WTC11 (cell line): ENCODE measurements at regions not wholly inside any gene's neighbourhood (a gene's known extent, or its start where the extent isn't known, plus 50 kb on each side); places are given as distances from the start of the nearest gene placed in this dataset.

Source experiments
- ATAC-seq: fragments of 200-7000 bp; cut with Tn5 transposase; 2 replicates; pipeline ENCODE4 v1.10.0; 2021; ENCODE audit warnings: mild to moderate bottlenecking, moderate library complexity
- CTCF ChIA-PET: fragments of 300-600 bp; sonication (Branson Sonifier 250); formaldehyde crosslinking; loops from one replicate; lab custom pipeline; 2021; ENCODE audit warnings: antibody characterized with exemption; lab: Charles Lee
- POLR2A ChIA-PET: fragments of 350-600 bp; sonication (Branson Sonifier 250); formaldehyde crosslinking; loops from one replicate; lab custom pipeline; 2021; ENCODE audit warnings: antibody characterized with exemption; lab: Charles Lee
- DNase-seq: peaks from one replicate; pipeline ENCODE4 v3.0.0; 2021; ENCODE audit warnings: low spot score
- H3K27ac Mint-ChIP-seq: 2 replicates; pipeline ENCODE4 v1.8.0; 2021; ENCODE audit warnings: mixed read lengths
- H3K27me3 Mint-ChIP-seq: 2 replicates; pipeline ENCODE4 v1.8.0; 2021; ENCODE audit warnings: low read depth, mild to moderate bottlenecking, moderate library complexity, mixed read lengths
- H3K36me3 Mint-ChIP-seq: 2 replicates; pipeline ENCODE4 v1.8.0; 2021; ENCODE audit warnings: mixed read lengths
- H3K4me1 Mint-ChIP-seq: 2 replicates; pipeline ENCODE4 v1.8.0; 2022; ENCODE audit warnings: mixed read lengths
- H3K4me3 Mint-ChIP-seq: 2 replicates; pipeline ENCODE4 v1.8.0; 2021; ENCODE audit warnings: mild to moderate bottlenecking, moderate library complexity, mixed read lengths
- H3K9me3 Mint-ChIP-seq: 2 replicates; pipeline ENCODE4 v1.8.0; 2021; ENCODE audit warnings: mixed read lengths
- AFF4 ChIP-seq: sonication (generic); formaldehyde crosslinking; IDR thresholded peaks from 2 replicates; pipeline ENCODE4 v1.8.1; 2023; ENCODE audit warnings: mild to moderate bottlenecking, missing genetic modification reagents, borderline replicate concordance
- ATF3 ChIP-seq: sonication (generic); formaldehyde crosslinking; conservative IDR thresholded peaks from 2 replicates; pipeline ENCODE4 v1.8.1; 2022; ENCODE audit warnings: mild to moderate bottlenecking, missing genetic modification reagents
- ATF6 ChIP-seq: sonication (generic); formaldehyde crosslinking; IDR thresholded peaks from 2 replicates; pipeline ENCODE4 v1.8.1; 2023; ENCODE audit warnings: mild to moderate bottlenecking, missing genetic modification reagents
- CBFB ChIP-seq: sonication (generic); formaldehyde crosslinking; IDR thresholded peaks from 2 replicates; pipeline ENCODE4 v1.8.1; 2022; ENCODE audit warnings: mild to moderate bottlenecking, low read depth, missing genetic modification reagents
- CREM ChIP-seq: sonication (generic); formaldehyde crosslinking; IDR thresholded peaks from 2 replicates; pipeline ENCODE4 v1.8.1; 2022; ENCODE audit warnings: mild to moderate bottlenecking, missing genetic modification reagents, moderate library complexity
- FOXK1 ChIP-seq: sonication (generic); formaldehyde crosslinking; IDR thresholded peaks from 2 replicates; pipeline ENCODE4 v1.8.0; 2022; ENCODE audit warnings: mild to moderate bottlenecking, moderate library complexity, missing genetic modification reagents
- GTF2I ChIP-seq: fragments of 250-450 bp; sonication (Bioruptor Pico); conservative IDR thresholded peaks from 2 replicates; pipeline ENCODE4 v1.4.0; 2021; ENCODE audit warnings: mild to moderate bottlenecking
- NR2C2 ChIP-seq: sonication (generic); formaldehyde crosslinking; IDR thresholded peaks from 2 replicates; pipeline ENCODE4 v1.8.0; 2022; ENCODE audit warnings: mild to moderate bottlenecking, missing genetic modification reagents
- USF1 ChIP-seq: sonication (generic); formaldehyde crosslinking; IDR thresholded peaks from 2 replicates; pipeline ENCODE4 v1.8.0; 2022; ENCODE audit warnings: mild to moderate bottlenecking, missing genetic modification reagents
- ZNF232 ChIP-seq: sonication (generic); formaldehyde crosslinking; IDR thresholded peaks from 2 replicates; pipeline ENCODE4 v1.8.0; 2022; ENCODE audit warnings: mild to moderate bottlenecking, missing genetic modification reagents
- ZNF396 ChIP-seq: fragments of 250-450 bp; sonication (Bioruptor Pico); IDR thresholded peaks from 2 replicates; pipeline ENCODE4 v1.8.0; 2021; ENCODE audit warnings: mild to moderate bottlenecking, moderate library complexity, borderline replicate concordance
- ZNF416 ChIP-seq: fragments of 250-450 bp; sonication (Bioruptor Pico); IDR thresholded peaks from 2 replicates; pipeline ENCODE4 v1.9.0; 2021; ENCODE audit warnings: mild to moderate bottlenecking, inconsistent platforms
- TF ChIP-seq, protein P1 (sequence below): sonication (generic); formaldehyde crosslinking; IDR thresholded peaks from 2 replicates; pipeline ENCODE4 v1.8.0; 2023; ENCODE audit warnings: missing genetic modification reagents
- TF ChIP-seq, protein P2 (sequence below): sonication (generic); formaldehyde crosslinking; IDR thresholded peaks from 2 replicates; pipeline ENCODE4 v1.8.1; 2022; ENCODE audit warnings: mild to moderate bottlenecking, missing genetic modification reagents, moderate library complexity, borderline replicate concordance
- TF ChIP-seq, protein P3 (sequence below): sonication (generic); formaldehyde crosslinking; IDR thresholded peaks from 2 replicates; pipeline ENCODE4 v1.8.0; 2023; ENCODE audit warnings: mild to moderate bottlenecking, missing genetic modification reagents

GRCh38 chr14:86858591-86858990 lies 1134.4 kb downstream of the GALC start:
- H3K27ac Mint-ChIP-seq, result no peak overlapping the region
- no peaks in the 10 kb centered on the region for H3K36me3 Mint-ChIP-seq
- POLR2A ChIA-PET, result no interaction called here
- no peaks in the 10 kb centered on the region for H3K27me3 Mint-ChIP-seq
- TF ChIP-seq, protein P1, sequence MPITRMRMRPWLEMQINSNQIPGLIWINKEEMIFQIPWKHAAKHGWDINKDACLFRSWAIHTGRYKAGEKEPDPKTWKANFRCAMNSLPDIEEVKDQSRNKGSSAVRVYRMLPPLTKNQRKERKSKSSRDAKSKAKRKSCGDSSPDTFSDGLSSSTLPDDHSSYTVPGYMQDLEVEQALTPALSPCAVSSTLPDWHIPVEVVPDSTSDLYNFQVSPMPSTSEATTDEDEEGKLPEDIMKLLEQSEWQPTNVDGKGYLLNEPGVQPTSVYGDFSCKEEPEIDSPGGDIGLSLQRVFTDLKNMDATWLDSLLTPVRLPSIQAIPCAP (CRISPR knock-in tag), result no peak
- TF ChIP-seq, protein P2, sequence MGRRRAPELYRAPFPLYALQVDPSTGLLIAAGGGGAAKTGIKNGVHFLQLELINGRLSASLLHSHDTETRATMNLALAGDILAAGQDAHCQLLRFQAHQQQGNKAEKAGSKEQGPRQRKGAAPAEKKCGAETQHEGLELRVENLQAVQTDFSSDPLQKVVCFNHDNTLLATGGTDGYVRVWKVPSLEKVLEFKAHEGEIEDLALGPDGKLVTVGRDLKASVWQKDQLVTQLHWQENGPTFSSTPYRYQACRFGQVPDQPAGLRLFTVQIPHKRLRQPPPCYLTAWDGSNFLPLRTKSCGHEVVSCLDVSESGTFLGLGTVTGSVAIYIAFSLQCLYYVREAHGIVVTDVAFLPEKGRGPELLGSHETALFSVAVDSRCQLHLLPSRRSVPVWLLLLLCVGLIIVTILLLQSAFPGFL, result no peak
- TF ChIP-seq AFF4 (CRISPR knock-in tag), result no peak
- TF ChIP-seq ZNF396 (CRISPR knock-in tag), result no peak
- no peak for TF ChIP-seq USF1
- no peak for TF ChIP-seq CREM (CRISPR knock-in tag)
- TF ChIP-seq ATF3 (CRISPR knock-in tag), result no peak
- no peak for TF ChIP-seq ZNF232
- TF ChIP-seq ATF6, result no peak
- no peak for TF ChIP-seq FOXK1 (CRISPR knock-in tag)
- TF ChIP-seq CBFB (CRISPR knock-in tag), result no peak
- TF ChIP-seq GTF2I (CRISPR knock-in tag), result no peak
- TF ChIP-seq, protein P3, sequence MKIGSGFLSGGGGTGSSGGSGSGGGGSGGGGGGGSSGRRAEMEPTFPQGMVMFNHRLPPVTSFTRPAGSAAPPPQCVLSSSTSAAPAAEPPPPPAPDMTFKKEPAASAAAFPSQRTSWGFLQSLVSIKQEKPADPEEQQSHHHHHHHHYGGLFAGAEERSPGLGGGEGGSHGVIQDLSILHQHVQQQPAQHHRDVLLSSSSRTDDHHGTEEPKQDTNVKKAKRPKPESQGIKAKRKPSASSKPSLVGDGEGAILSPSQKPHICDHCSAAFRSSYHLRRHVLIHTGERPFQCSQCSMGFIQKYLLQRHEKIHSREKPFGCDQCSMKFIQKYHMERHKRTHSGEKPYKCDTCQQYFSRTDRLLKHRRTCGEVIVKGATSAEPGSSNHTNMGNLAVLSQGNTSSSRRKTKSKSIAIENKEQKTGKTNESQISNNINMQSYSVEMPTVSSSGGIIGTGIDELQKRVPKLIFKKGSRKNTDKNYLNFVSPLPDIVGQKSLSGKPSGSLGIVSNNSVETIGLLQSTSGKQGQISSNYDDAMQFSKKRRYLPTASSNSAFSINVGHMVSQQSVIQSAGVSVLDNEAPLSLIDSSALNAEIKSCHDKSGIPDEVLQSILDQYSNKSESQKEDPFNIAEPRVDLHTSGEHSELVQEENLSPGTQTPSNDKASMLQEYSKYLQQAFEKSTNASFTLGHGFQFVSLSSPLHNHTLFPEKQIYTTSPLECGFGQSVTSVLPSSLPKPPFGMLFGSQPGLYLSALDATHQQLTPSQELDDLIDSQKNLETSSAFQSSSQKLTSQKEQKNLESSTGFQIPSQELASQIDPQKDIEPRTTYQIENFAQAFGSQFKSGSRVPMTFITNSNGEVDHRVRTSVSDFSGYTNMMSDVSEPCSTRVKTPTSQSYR (CRISPR knock-in tag), result no peak
- TF ChIP-seq NR2C2 (CRISPR knock-in tag), result no peak
- TF ChIP-seq ZNF416, result no peak
- ATAC-seq, result no peak
- no peaks in the 10 kb centered on the region for H3K4me1 Mint-ChIP-seq
- no peaks in the 10 kb centered on the region for H3K9me3 Mint-ChIP-seq
- no peak overlapping the region for H3K4me3 Mint-ChIP-seq
- CTCF ChIA-PET, result no interaction called here
- no peak for DNase-seq
